ENCODE measurements at regions not wholly inside any gene's neighbourhood (a gene's known extent, or its start where the extent isn't known, plus 50 kb on each side); places are given as distances from the start of the nearest gene placed in this dataset.

- Histone ChIP-seq H3K27ac (ENCODE audit: low read depth, low read length) (no peak overlapping the region), H3K4me1 (ENCODE audit: control insufficient read depth, insufficient read depth, low read length) (no peaks in the 10 kb centered on the region), H3K4me3 (ENCODE audit: low read depth, low read length) (no peak overlapping the region), H3K9ac (ENCODE audit: low read depth, low read length) (no peak overlapping the region), H3K27me3 (ENCODE audit: control insufficient read depth, insufficient read depth, low read length) (peaks cover under 1% of the 10 kb centered on the region; the same call in 1 of the 2 replicates), H3K36me3 (ENCODE audit: control insufficient read depth, insufficient read depth, low read length) (no peaks in the 10 kb centered on the region), H3K9me3 (ENCODE audit: control insufficient read depth, insufficient read depth, low read length) (no peaks in the 10 kb centered on the region)
Measured at GRCh38 chr18:11523804-11524203, 85.6 kb upstream of the SLC35G4 start.

- H3K4me1 ChIP-seq (ENCODE audit: control insufficient read depth, insufficient read depth, low read length), result no peaks in the 10 kb centered on the region
- H3K9me3 ChIP-seq (ENCODE audit: control insufficient read depth, insufficient read depth, low read length), result no peaks in the 10 kb centered on the region
- H3K27me3 ChIP-seq (ENCODE audit: control insufficient read depth, insufficient read depth, low read length), result peaks cover 9% of the 10 kb centered on the region
- H3K9ac ChIP-seq (ENCODE audit: low read depth, low read length), result no peak overlapping the region
- H3K4me3 ChIP-seq (ENCODE audit: low read depth, low read length), result no peak overlapping the region
- no peak overlapping the region for H3K27ac ChIP-seq (ENCODE audit: low read depth, low read length)
- H3K36me3 ChIP-seq (ENCODE audit: control insufficient read depth, insufficient read depth, low read length), result no peaks in the 10 kb centered on the region
Measured at GRCh38 chr18:11522992-11523391, 86.4 kb upstream of the SLC35G4 start.

- no peaks in the 10 kb centered on the region for H3K4me1 ChIP-seq (ENCODE audit: control insufficient read depth, insufficient read depth, low read length)
- peaks cover 9% of the 10 kb centered on the region for H3K27me3 ChIP-seq (ENCODE audit: control insufficient read depth, insufficient read depth, low read length)
- no peaks in the 10 kb centered on the region for H3K36me3 ChIP-seq (ENCODE audit: control insufficient read depth, insufficient read depth, low read length)
- no peak overlapping the region for H3K9ac ChIP-seq (ENCODE audit: low read depth, low read length)
- H3K27ac ChIP-seq (ENCODE audit: low read depth, low read length), result no peak overlapping the region
- no peak overlapping the region for H3K4me3 ChIP-seq (ENCODE audit: low read depth, low read length)
- H3K9me3 ChIP-seq (ENCODE audit: control insufficient read depth, insufficient read depth, low read length), result no peaks in the 10 kb centered on the region
Measured at GRCh38 chr18:11521853-11522252, 87.5 kb upstream of the SLC35G4 start.

GRCh38 chr18:11520536-11520935 is 88.9 kb upstream of the SLC35G4 start:
- no peak overlapping the region for H3K4me3 ChIP-seq (ENCODE audit: low read depth, low read length)
- H3K27ac ChIP-seq (ENCODE audit: low read depth, low read length), result no peak overlapping the region
- no peaks in the 10 kb centered on the region for H3K4me1 ChIP-seq (ENCODE audit: control insufficient read depth, insufficient read depth, low read length)
- H3K36me3 ChIP-seq (ENCODE audit: control insufficient read depth, insufficient read depth, low read length), result no peaks in the 10 kb centered on the region
- no peaks in the 10 kb centered on the region for H3K9me3 ChIP-seq (ENCODE audit: control insufficient read depth, insufficient read depth, low read length)
- H3K27me3 ChIP-seq (ENCODE audit: control insufficient read depth, insufficient read depth, low read length), result peaks cover 9% of the 10 kb centered on the region
- H3K9ac ChIP-seq (ENCODE audit: low read depth, low read length), result no peak overlapping the region

- Histone ChIP-seq H3K4me1 (ENCODE audit: control insufficient read depth, insufficient read depth, low read length) (no peaks in the 10 kb centered on the region), H3K27ac (ENCODE audit: low read depth, low read length) (no peak overlapping the region), H3K9ac (ENCODE audit: low read depth, low read length) (no peak overlapping the region), H3K9me3 (ENCODE audit: control insufficient read depth, insufficient read depth, low read length) (no peaks in the 10 kb centered on the region), H3K36me3 (ENCODE audit: control insufficient read depth, insufficient read depth, low read length) (no peaks in the 10 kb centered on the region), H3K27me3 (ENCODE audit: control insufficient read depth, insufficient read depth, low read length) (peaks cover 9% of the 10 kb centered on the region), H3K4me3 (ENCODE audit: low read depth, low read length) (no peak overlapping the region)
Measured at GRCh38 chr18:11518788-11519685, 90.4 kb upstream of the SLC35G4 start.

GRCh38 chr18:11517704-11518103 is 91.7 kb upstream of the SLC35G4 start:
- no peak overlapping the region for H3K9ac ChIP-seq (ENCODE audit: low read depth, low read length)
- H3K4me1 ChIP-seq (ENCODE audit: control insufficient read depth, insufficient read depth, low read length), result no peaks in the 10 kb centered on the region
- no peaks in the 10 kb centered on the region for H3K36me3 ChIP-seq (ENCODE audit: control insufficient read depth, insufficient read depth, low read length)
- H3K4me3 ChIP-seq (ENCODE audit: low read depth, low read length), result no peak overlapping the region
- no peak overlapping the region for H3K27ac ChIP-seq (ENCODE audit: low read depth, low read length)
- no peaks in the 10 kb centered on the region for H3K9me3 ChIP-seq (ENCODE audit: control insufficient read depth, insufficient read depth, low read length)
- peaks cover 9% of the 10 kb centered on the region for H3K27me3 ChIP-seq (ENCODE audit: control insufficient read depth, insufficient read depth, low read length)

GRCh38 chr18:11516751-11517503 is 92.5 kb upstream of the SLC35G4 start:
- Histone ChIP-seq H3K27ac (ENCODE audit: low read depth, low read length) (no peak overlapping the region), H3K9ac (ENCODE audit: low read depth, low read length) (no peak overlapping the region), H3K9me3 (ENCODE audit: control insufficient read depth, insufficient read depth, low read length) (no peaks in the 10 kb centered on the region), H3K27me3 (ENCODE audit: control insufficient read depth, insufficient read depth, low read length) (peaks cover 9% of the 10 kb centered on the region), H3K4me1 (ENCODE audit: control insufficient read depth, insufficient read depth, low read length) (no peaks in the 10 kb centered on the region), H3K36me3 (ENCODE audit: control insufficient read depth, insufficient read depth, low read length) (no peaks in the 10 kb centered on the region), H3K4me3 (ENCODE audit: low read depth, low read length) (no peak overlapping the region)

- Histone ChIP-seq H3K9me3 (ENCODE audit: control insufficient read depth, insufficient read depth, low read length) (no peaks in the 10 kb centered on the region), H3K36me3 (ENCODE audit: control insufficient read depth, insufficient read depth, low read length) (no peaks in the 10 kb centered on the region), H3K27me3 (ENCODE audit: control insufficient read depth, insufficient read depth, low read length) (peaks cover 9% of the 10 kb centered on the region), H3K4me1 (ENCODE audit: control insufficient read depth, insufficient read depth, low read length) (no peaks in the 10 kb centered on the region), H3K9ac (ENCODE audit: low read depth, low read length) (no peak overlapping the region), H3K27ac (ENCODE audit: low read depth, low read length) (no peak overlapping the region), H3K4me3 (ENCODE audit: low read depth, low read length) (no peak overlapping the region)
Measured at GRCh38 chr18:11514267-11514666, 95.1 kb upstream of the SLC35G4 start.

GRCh38 chr18:11512096-11513025 is 97.0 kb upstream of the SLC35G4 start:
- Histone ChIP-seq H3K9ac (ENCODE audit: low read depth, low read length) (no peak overlapping the region), H3K4me3 (ENCODE audit: low read depth, low read length) (no peak overlapping the region), H3K4me1 (ENCODE audit: control insufficient read depth, insufficient read depth, low read length) (no peaks in the 10 kb centered on the region), H3K36me3 (ENCODE audit: control insufficient read depth, insufficient read depth, low read length) (no peaks in the 10 kb centered on the region), H3K27me3 (ENCODE audit: control insufficient read depth, insufficient read depth, low read length) (no peaks in the 10 kb centered on the region), H3K27ac (ENCODE audit: low read depth, low read length) (no peak overlapping the region), H3K9me3 (ENCODE audit: control insufficient read depth, insufficient read depth, low read length) (no peaks in the 10 kb centered on the region)

GRCh38 chr18:11511434-11512095 is 97.8 kb upstream of the SLC35G4 start:
- Histone ChIP-seq H3K36me3 (ENCODE audit: control insufficient read depth, insufficient read depth, low read length) (no peaks in the 10 kb centered on the region), H3K9me3 (ENCODE audit: control insufficient read depth, insufficient read depth, low read length) (no peaks in the 10 kb centered on the region), H3K27ac (ENCODE audit: low read depth, low read length) (no peak overlapping the region), H3K4me1 (ENCODE audit: control insufficient read depth, insufficient read depth, low read length) (no peaks in the 10 kb centered on the region), H3K27me3 (ENCODE audit: control insufficient read depth, insufficient read depth, low read length) (no peaks in the 10 kb centered on the region), H3K4me3 (ENCODE audit: low read depth, low read length) (no peak overlapping the region), H3K9ac (ENCODE audit: low read depth, low read length) (no peak overlapping the region)
